H1 (cell line): ENCODE measurements at regions not wholly inside any gene's neighbourhood (a gene's known extent, or its start where the extent isn't known, plus 50 kb on each side); places are given as distances from the start of the nearest gene placed in this dataset.

ENCODE experiments used
- CTCF ChIA-PET: fragments of 300-600 bp; sonication (Branson Sonifier 250); formaldehyde crosslinking; loops from one replicate; lab custom pipeline; 2021; ENCODE audit not compliant: partially characterized antibody; lab: Charles Lee
- POLR2A ChIA-PET: fragments of 300-600 bp; sonication (Branson Sonifier 250); formaldehyde crosslinking; loops from one replicate; lab custom pipeline; 2021; ENCODE audit warnings: inconsistent platforms; ENCODE audit not compliant: partially characterized antibody; lab: Charles Lee
- DNase-seq, 2 experiments: peaks; one replicate each; pipeline versions ENCODE4 v3.0.0 to v3.0.0-alpha.2; 2010 to 2022; ENCODE audit warnings: low spot score in 2 of 2, low read depth in 1 of 2, mixed read lengths in 1 of 2
- FAIRE-seq: peaks from 2 replicates; lab custom pipeline; 2011; peaks lifted over from hg19 to GRCh38; lab: Jason Lieb, UNC
- H2AFZ ChIP-seq: 2 replicates; pipeline ENCODE4 v1.8.1; 2012; ENCODE audit warnings: low read length, inconsistent platforms
- H2AK5ac ChIP-seq: 2 replicates; pipeline ENCODE4 v1.6.1; 2013; ENCODE audit warnings: low read depth, low read length
- H2BK120ac ChIP-seq: replicated peaks from 2 replicates; pipeline ENCODE3; 2013; ENCODE audit warnings: low read depth, low read length, inconsistent platforms
- H2BK12ac ChIP-seq: 2 replicates; pipeline ENCODE4 v1.6.1; 2013; ENCODE audit warnings: low read depth, low read length
- H2BK15ac ChIP-seq: 2 replicates; pipeline ENCODE4 v1.6.1; 2013; ENCODE audit warnings: low read length
- H2BK20ac ChIP-seq: 2 replicates; pipeline ENCODE4 v1.6.1; 2013; ENCODE audit warnings: low read length
- H2BK5ac ChIP-seq: 2 replicates; pipeline ENCODE4 v1.6.1; 2013; ENCODE audit warnings: low read depth, low read length
- H3K14ac ChIP-seq: 2 replicates; pipeline ENCODE4 v1.6.1; 2013; ENCODE audit warnings: inconsistent platforms; ENCODE audit not compliant: insufficient read length
- H3K18ac ChIP-seq: 2 replicates; pipeline ENCODE4 v1.6.1; 2013; ENCODE audit warnings: low read length; ENCODE audit errors: extremely low read depth
- H3K23ac ChIP-seq: 2 replicates; pipeline ENCODE4 v1.6.1; 2013; ENCODE audit warnings: inconsistent platforms; ENCODE audit not compliant: insufficient read length
- H3K23me2 ChIP-seq: 2 replicates; pipeline ENCODE4 v1.6.1; 2013; ENCODE audit warnings: low read depth, low read length
- H3K27ac ChIP-seq: 2 replicates; pipeline ENCODE4 v1.6.1; 2011; ENCODE audit warnings: low read depth, low read length, inconsistent platforms
- H3K27me3 ChIP-seq, 4 experiments: replicated peaks in 1 of 4; 1 replicate in 1 of 4; 2 replicates in 3 of 4; pipeline versions ENCODE4 v1.6.1 to v1.8.1; 2011 to 2013; ENCODE audit warnings: low read length in 3 of 4, mild to moderate bottlenecking in 3 of 4, inconsistent platforms in 2 of 4, mixed read lengths in 2 of 4, moderate library complexity in 1 of 4; ENCODE audit not compliant: control insufficient read depth in 3 of 4, insufficient read depth in 3 of 4; ENCODE audit errors: extremely low read depth in 1 of 4
- H3K36me3 ChIP-seq, 4 experiments: 2 replicates each; pipeline versions ENCODE4 v1.6.1 to v1.8.1; 2011 to 2013; ENCODE audit warnings: mild to moderate bottlenecking in 4 of 4, low read length in 3 of 4, moderate library complexity in 2 of 4, control low read depth in 1 of 4, inconsistent platforms in 1 of 4; ENCODE audit not compliant: insufficient read depth in 4 of 4, control insufficient read depth in 2 of 4
- H3K4ac ChIP-seq: replicated peaks from 2 replicates; pipeline ENCODE3; 2013; ENCODE audit warnings: low read length, low read depth, mixed read lengths, inconsistent platforms; ENCODE audit not compliant: insufficient read length
- H3K4me1 ChIP-seq, 4 experiments: replicated peaks in 1 of 4; 1 replicate in 1 of 4; 2 replicates in 3 of 4; pipeline versions ENCODE4 v1.6.1 to v1.8.1; 2011 to 2013; ENCODE audit warnings: low read length in 3 of 4, inconsistent platforms in 2 of 4, mixed read lengths in 1 of 4; ENCODE audit not compliant: insufficient read depth in 4 of 4, control insufficient read depth in 3 of 4
- H3K4me2 ChIP-seq, 2 experiments: 2 replicates each; pipeline versions ENCODE4 v1.6.1 to v1.8.1; 2011 to 2013; ENCODE audit warnings: low read depth in 2 of 2, low read length in 2 of 2, control low read depth in 1 of 2, inconsistent platforms in 1 of 2, mild to moderate bottlenecking in 1 of 2; ENCODE audit not compliant: insufficient read depth in 1 of 2
- H3K4me3 ChIP-seq, 4 experiments: fragments of 200-600, 300-600 bp in 1 of 4; sonication (generic), shearing (Covaris generic), sonication (Bioruptor Twin) in 1 of 4; 2 replicates each; pipeline versions ENCODE4 v1.5.1 to v1.8.1; 2011 to 2016; ENCODE audit warnings: low read length in 4 of 4, low read depth in 3 of 4, control low read depth in 2 of 4, inconsistent platforms in 2 of 4, mild to moderate bottlenecking in 2 of 4, mixed read lengths in 1 of 4, moderate library complexity in 1 of 4; ENCODE audit not compliant: insufficient read depth in 2 of 4; ENCODE audit errors: extremely low read depth in 1 of 4
- H3K56ac ChIP-seq: replicated peaks from 2 replicates; pipeline ENCODE3; 2013; ENCODE audit warnings: low read depth, mild to moderate bottlenecking, mixed read lengths, low read length, inconsistent platforms; ENCODE audit not compliant: insufficient read length
- H3K79me1 ChIP-seq: 2 replicates; pipeline ENCODE4 v1.6.1; 2013; ENCODE audit warnings: low read depth, low read length, control low read depth
- H3K79me2 ChIP-seq, 2 experiments: 2 replicates each; pipeline versions ENCODE4 v1.6.1 to v1.8.1; 2012 to 2013; ENCODE audit warnings: low read length in 2 of 2, mild to moderate bottlenecking in 2 of 2, inconsistent platforms in 1 of 2; ENCODE audit not compliant: insufficient read depth in 2 of 2, control insufficient read depth in 1 of 2
- H3K9ac ChIP-seq, 4 experiments: replicated peaks in 1 of 4; 1 replicate in 1 of 4; 2 replicates in 3 of 4; pipeline versions ENCODE4 v1.6.1 to v1.8.1; 2011 to 2013; ENCODE audit warnings: low read depth in 3 of 4, low read length in 3 of 4, control low read depth in 2 of 4, mild to moderate bottlenecking in 2 of 4, moderate library complexity in 2 of 4, inconsistent platforms in 1 of 4; ENCODE audit errors: extremely low read depth in 1 of 4
- H3K9me3 ChIP-seq, 2 experiments: 2 replicates each; pipeline versions ENCODE4 v1.6.1 to v1.8.1; 2012 to 2013; ENCODE audit warnings: mild to moderate bottlenecking in 2 of 2, moderate library complexity in 2 of 2, control low read depth in 1 of 2, inconsistent platforms in 1 of 2, low read depth in 1 of 2, low read length in 1 of 2, mixed read lengths in 1 of 2; ENCODE audit not compliant: insufficient read depth in 2 of 2
- H4K20me1 ChIP-seq, 2 experiments: replicated peaks in 1 of 2; 2 replicates each; pipeline versions ENCODE3 to v1.8.1; 2011 to 2013; ENCODE audit warnings: inconsistent platforms in 2 of 2, low read length in 2 of 2, mild to moderate bottlenecking in 1 of 2; ENCODE audit not compliant: insufficient read depth in 2 of 2, control insufficient read depth in 1 of 2
- H4K5ac ChIP-seq: 2 replicates; pipeline ENCODE4 v1.6.1; 2013; ENCODE audit warnings: low read length, low read depth, mixed read lengths, inconsistent platforms; ENCODE audit not compliant: insufficient read length
- H4K8ac ChIP-seq: 2 replicates; pipeline ENCODE4 v1.8.0; 2013; ENCODE audit warnings: mild to moderate bottlenecking, moderate library complexity, low read length, inconsistent platforms; ENCODE audit not compliant: insufficient read depth; ENCODE audit errors: extremely low read depth
- H4K91ac ChIP-seq: replicated peaks from 2 replicates; pipeline ENCODE3; 2013; ENCODE audit warnings: low read length, mixed read lengths, inconsistent platforms; ENCODE audit not compliant: insufficient read length
- SP1 ChIP-seq: IDR thresholded peaks from 2 replicates; pipeline ENCODE4 v1.6.1; 2011; ENCODE audit warnings: low read depth, low read length
- WGBS, 2 experiments: shearing (Covaris generic) in 1 of 2; methylation state at CpG; one replicate each; pipeline versions ENCODE4 v1.1.6 to v1.1.7; 2013 to 2015; ENCODE audit warnings: low lambda C conversion rate in 2 of 2, mixed read lengths in 2 of 2, inconsistent platforms in 1 of 2, low coverage in 1 of 2, missing lambda C conversion rate in 1 of 2; ENCODE audit not compliant: insufficient replicate concordance in 2 of 2, insufficient coverage in 1 of 2, insufficient read length in 1 of 2; ENCODE audit errors: extremely low coverage in 1 of 2, missing lambda C conversion rate in 1 of 2; 5-methylcytosine and 5-hydroxymethylcytosine counted together
- TF ChIP-seq, protein P1 (sequence below): IDR thresholded peaks from 2 replicates; pipeline ENCODE4 v1.6.1; 2012; ENCODE audit warnings: inconsistent platforms
- TF ChIP-seq, protein P2 (sequence below): IDR thresholded peaks from 2 replicates; pipeline ENCODE4 v1.6.1; 2011; ENCODE audit warnings: low read depth, mild to moderate bottlenecking, low read length; ENCODE audit not compliant: insufficient read depth

GRCh38 chr12:30072824-30073223, 289.1 kb upstream of the TMTC1 start:
- H4K91ac ChIP-seq, result no peak overlapping the region
- H2AFZ ChIP-seq, result no peak overlapping the region
- H3K36me3 ChIP-seq, result no peaks in the 10 kb centered on the region
- H3K9ac ChIP-seq, result no peak overlapping the region
- H3K9me3 ChIP-seq, result no peaks in the 10 kb centered on the region
- FAIRE-seq (no peak), DNase-seq (no peak)
- no peaks in the 10 kb centered on the region for H3K79me1 ChIP-seq
- H3K4me2 ChIP-seq, result no peak overlapping the region
- no peaks in the 10 kb centered on the region for H3K79me2 ChIP-seq
- no peak overlapping the region for H4K8ac ChIP-seq
- H4K5ac ChIP-seq, result no peak overlapping the region
- no peak overlapping the region for H2BK15ac ChIP-seq
- H3K4me1 ChIP-seq, result no peaks in the 10 kb centered on the region
- POLR2A ChIA-PET, result no interaction called here
- H2BK5ac ChIP-seq, result no peak overlapping the region
- 87% methylated on average over 1 of the region's 1 CpG; no CpG with 5 or more reads in 1 of the 2 experiments for WGBS, 2 experiments
- CTCF ChIA-PET, result interaction anchor here (1.4 kb wide), 1 partner anchor 10 kb away, joined by 3 read pairs; no protein-coding TSS in a partner anchor
- H2AK5ac ChIP-seq, result no peak overlapping the region
- H3K27me3 ChIP-seq, result no peaks in the 10 kb centered on the region
- no peaks in the 10 kb centered on the region for H3K23me2 ChIP-seq
- H2BK20ac ChIP-seq, result no peak overlapping the region
- no peak overlapping the region for H3K4ac ChIP-seq
- H3K18ac ChIP-seq, result no peak overlapping the region
- no peak overlapping the region for H3K56ac ChIP-seq
- no peak overlapping the region for H3K27ac ChIP-seq
- TF ChIP-seq SP1, result no peak
- TF ChIP-seq, protein P1, sequence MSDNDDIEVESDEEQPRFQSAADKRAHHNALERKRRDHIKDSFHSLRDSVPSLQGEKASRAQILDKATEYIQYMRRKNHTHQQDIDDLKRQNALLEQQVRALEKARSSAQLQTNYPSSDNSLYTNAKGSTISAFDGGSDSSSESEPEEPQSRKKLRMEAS, result no peak
- TF ChIP-seq, protein P2, sequence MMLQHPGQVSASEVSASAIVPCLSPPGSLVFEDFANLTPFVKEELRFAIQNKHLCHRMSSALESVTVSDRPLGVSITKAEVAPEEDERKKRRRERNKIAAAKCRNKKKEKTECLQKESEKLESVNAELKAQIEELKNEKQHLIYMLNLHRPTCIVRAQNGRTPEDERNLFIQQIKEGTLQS, result no peak
- no peak overlapping the region for H3K4me3 ChIP-seq
- no peak overlapping the region for H3K23ac ChIP-seq
- no peaks in the 10 kb centered on the region for H4K20me1 ChIP-seq
- no peak overlapping the region for H3K14ac ChIP-seq
- no peak overlapping the region for H2BK120ac ChIP-seq
- no peak overlapping the region for H2BK12ac ChIP-seq
